HG02981 (cell line): ENCODE measurements at regions not wholly inside any gene's neighbourhood (a gene's known extent, or its start where the extent isn't known, plus 50 kb on each side); places are given as distances from the start of the nearest gene placed in this dataset.
"Not testable (repeated sequence)": the region's sequence is repeated elsewhere in the genome, so short reads cannot be mapped to it uniquely, and the experiment has no call there.

Source experiments
- ATAC-seq: cut with Tn5 transposase; IDR thresholded peaks from one replicate; pipeline ENCODE4 v1.9.1; 2021; ENCODE audit warnings: mild to moderate bottlenecking, moderate library complexity; ENCODE audit not compliant: unreplicated experiment

DNA sequence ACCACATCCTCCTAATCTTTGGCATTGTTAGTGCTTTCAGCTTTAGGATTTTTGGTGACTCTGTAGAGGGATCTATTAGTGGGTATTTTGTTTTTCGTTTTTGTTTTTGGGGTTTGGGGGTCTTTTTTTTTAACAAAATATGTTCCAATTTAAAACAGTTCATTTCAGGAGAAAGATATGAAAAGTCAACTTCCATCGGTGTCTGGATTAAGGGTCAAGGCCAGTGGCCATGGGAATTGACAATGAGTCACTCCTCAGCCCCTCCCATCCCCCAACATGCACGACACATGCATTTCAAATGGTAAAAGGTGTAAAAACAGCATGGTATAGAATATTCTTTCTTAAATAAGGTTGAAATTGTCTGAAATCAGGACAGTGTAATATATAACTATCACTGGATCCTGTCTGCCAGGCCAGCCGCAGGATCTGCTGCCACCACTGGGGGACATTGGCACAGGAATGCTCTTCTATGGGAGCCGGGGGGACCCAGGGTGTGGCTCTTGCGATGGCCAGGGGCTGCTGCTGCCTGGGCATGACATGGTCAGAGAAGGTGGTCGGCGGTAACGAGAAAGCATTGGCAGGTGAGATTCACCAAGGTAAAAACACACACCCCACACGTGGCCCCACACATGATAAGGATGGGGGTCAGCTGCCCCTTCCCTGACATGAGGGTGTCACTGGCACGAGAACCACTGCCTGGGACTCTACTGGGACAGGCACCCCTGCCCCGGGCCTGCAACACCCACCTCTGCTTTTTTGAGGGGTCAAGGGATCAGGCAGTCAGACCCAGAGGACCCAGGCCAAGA, 126.2 kb upstream of the KCTD7 start:
- ATAC-seq = no peak

DNA sequence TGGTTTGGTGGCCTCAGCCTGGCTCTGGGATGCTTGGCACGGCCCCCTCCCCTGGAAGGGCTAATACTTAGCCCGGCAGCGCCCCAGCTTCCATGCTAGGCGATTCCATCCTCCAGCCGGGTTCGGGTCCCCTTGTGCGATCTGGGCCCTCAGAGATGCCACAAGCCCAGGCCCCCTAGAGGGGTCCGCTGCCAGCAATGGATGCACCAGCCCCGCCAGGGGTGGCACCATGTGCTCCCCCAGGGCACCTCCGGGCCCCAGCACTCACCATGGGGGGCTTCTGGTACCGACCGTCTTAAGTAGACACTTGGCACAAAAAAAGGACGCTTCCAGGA, 125.7 kb upstream of the KCTD7 start:
- no peak for ATAC-seq

DNA sequence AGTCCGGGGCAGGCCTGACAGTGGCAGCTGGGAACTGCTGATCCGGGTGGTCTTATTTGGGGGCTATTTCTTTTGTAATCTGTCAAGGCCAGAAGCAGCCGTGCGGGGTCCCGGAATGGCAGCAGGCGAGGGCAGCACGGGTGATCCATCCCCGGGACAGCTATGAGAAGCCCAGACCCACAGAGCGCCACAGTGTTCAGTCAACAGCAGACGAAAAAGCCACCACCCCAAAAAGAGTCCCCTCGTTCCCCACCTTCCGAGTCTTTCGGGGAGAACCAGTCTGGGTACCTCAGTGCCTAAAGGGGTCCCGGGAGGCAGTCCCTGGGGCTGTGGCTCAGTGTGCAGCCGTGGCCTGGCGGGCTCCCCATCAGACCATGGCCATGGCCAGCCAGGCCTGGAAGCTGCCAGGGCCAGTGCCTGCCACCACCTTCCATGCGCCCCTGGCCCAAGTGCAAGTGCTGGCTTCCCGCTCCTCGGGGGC, 125.1 kb upstream of the KCTD7 start:
- no peak for ATAC-seq

DNA sequence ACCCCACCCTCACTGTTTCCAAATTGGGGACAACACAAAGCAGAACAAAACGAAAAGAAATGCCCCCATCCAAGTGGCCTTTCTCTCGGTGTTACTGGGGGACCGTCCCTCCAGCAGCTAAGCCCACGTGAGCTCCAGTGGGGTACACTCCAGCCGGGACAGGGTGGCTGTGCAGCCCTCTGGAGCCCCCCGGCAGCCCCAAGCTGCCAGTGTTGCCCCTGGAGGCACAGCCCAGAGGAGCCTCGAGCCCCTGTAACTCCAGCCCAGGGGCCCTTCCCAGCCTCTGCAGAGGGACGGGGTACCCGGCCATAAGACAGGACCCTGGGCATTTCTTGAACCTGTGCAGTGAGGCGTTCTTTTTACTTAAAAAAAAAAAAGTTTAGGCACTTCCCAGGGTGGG, 124.5 kb upstream of the KCTD7 start:
- ATAC-seq = no peak

GRCh38 chr7:66505009-66505408, 123.7 kb upstream of the KCTD7 start:
- ATAC-seq = no peak

DNA sequence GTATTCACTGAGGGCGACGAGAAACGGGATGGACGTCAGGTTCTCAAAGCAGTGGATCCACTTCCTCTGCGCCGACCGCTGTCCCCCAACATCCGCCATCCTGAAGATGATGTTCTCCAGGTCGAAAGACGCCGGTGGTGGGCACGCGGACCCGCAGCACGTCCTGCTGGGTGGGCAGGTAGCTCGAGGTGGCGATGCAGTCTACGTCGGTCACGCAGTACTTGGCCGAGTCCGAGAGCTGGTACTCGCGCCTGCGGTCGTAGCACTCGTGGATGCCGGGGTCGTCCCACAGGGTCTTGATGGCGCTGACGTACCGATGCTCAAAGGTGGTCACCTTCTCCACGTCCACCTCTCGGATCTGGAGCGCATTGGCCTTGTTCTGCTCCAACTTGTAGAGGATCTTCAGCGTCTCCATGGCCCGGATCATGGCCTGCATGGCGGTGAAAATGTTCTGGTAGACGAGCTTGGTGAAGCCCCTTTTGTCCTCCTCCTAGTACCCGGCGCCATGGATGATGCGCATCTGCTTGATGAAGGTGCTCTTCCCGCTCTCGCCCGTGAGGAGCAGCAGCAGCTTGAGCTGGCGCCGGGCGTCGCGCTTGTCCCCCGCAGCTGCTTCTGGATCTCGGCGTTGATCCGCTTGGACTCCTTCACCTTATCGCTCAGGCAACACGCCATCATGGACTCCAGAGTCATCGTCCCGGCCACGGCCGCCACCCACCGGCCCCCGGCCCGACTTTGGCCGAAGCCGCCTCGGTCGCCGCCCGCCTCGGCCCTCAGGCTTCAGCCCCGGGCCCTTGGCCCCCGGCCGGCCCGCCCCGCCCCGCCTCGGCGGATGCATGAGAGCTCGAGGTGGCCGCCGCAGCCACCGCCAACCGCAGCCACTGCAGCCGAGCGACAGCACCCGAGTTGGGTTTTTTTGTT, 122.9 kb upstream of the KCTD7 start:
- ATAC-seq = no peak

DNA sequence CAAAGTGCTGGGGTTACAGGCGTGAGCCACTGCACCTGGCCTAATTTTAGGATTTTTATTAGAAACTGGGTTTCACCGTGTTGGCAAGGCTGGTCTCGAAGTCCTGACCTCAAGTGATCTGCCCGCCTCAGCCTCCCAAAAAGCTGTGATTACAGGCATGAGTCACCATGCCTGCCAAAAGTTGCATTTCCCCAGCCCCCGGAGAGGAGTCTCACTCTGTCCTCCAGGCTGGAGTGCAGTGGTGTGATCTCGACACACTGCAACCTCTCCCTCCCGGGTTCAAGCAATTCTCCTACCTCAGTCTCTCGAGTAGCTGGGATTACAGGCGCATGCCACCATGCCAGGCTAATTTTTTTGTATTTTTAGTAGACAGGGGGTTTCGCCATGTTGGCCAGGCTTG, 122.0 kb upstream of the KCTD7 start:
- not testable (repeated sequence) for ATAC-seq

DNA sequence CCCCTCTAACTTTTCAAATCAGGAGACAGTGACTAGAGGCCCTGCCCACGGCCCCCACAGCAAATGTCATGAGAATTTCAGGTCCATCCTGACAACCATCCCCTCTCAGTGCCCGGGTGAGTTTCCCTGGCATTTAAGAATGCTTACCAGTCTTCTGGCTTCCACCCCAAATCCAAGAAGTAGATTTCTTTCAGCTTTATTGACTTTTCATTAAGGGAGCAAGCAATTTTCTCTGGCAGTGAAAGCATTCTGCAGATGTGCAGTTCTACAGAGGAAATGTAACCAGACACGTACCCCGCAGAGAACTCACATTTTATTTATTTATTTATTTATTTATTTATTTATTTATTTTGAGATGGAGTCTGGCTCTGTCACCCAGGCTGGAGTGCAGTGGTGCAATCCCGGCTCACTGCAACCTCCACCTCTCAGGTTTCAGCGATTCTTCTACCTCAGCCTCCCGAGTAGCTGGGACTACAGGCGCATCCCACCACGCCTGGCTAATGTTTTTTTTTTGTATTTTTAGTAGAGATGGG, 120.9 kb upstream of the KCTD7 start:
- ATAC-seq = no peak

DNA sequence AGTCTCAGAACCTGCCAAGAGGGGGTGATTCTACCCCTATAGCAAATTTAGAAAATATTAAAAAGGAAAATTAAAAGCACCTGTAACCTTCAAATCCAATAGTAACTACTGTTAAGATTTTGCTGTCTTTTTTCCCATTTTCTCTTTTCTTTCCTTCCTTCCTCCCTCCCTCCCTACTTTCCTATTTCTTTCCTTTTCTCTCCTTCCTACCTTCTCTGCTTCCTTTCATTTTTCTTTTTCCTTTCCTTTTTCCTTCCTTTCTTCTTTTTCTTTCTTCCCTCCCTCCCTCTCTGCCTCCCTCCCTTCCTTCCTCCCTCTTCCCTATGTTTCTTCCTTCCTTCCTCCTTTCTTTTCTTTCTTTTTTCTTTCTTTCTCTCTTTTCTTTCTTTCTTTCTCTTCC, 120.2 kb upstream of the KCTD7 start:
- no peak for ATAC-seq

- no peak for ATAC-seq
Observed at GRCh38 chr7:66514050-66514449, 114.6 kb upstream of the KCTD7 start.

DNA sequence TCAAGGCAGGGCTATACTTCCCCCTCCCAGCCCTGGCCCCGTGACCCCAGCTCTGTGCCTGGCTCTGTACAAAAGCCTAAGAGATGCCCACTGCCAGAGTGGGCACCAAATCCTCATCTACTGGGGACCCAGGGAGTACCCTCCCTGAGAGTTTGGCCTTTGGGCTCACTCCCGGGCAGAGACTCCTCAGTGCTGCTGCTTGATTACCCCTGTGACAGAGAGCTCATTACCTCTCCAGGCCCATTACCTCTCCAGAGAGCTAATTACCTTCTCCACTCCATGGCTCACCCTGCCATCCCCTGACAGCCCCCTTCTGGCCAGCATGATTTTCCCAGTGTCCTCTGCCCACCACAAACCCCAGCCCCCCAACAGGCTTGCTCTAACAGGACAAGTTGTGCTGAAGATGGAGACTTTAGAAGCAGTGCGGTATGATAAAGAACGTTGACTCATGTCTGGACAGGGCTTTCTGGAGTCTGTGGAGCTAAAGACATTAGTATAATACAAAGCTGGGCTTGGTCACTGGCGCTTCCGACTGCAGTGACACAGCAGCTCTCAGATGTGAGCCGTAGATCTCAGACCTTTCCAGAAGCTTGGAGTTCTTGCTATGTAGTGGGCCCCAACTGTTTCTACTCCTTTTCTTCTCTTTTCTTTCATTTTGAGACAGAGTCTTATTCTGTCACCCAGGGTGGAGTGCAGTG, 111.3 kb upstream of the KCTD7 start:
- no peak for ATAC-seq

DNA sequence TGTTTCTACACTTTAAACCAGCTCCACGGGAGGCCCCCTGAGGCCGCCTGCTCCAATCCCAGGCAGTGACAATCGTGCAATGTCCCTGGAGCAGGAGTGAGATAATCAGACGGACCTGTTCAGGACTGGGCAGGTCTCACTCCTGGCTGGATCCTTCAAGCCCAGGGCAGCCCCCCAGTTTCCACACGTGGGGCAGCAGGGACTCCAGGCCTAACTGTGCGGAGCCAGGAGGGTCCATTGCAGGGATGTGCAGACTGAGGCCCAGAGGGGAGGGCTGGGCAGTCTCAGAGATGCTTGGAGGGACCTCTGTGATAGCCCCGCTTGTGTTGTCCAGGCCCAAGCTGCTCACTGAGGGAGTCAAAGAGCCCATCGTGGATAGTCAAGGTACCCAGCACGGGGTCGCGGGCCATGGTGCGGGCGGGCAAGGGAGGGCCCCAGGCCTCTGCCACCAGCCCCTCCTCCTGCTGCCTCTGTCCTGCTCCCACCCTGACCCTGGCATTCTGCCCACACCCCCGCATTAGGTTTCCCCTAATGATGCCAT, 110.5 kb upstream of the KCTD7 start:
- ATAC-seq = no peak

- no peak for ATAC-seq
Observed at GRCh38 chr7:66521675-66522074, 107.0 kb upstream of the KCTD7 start.

DNA sequence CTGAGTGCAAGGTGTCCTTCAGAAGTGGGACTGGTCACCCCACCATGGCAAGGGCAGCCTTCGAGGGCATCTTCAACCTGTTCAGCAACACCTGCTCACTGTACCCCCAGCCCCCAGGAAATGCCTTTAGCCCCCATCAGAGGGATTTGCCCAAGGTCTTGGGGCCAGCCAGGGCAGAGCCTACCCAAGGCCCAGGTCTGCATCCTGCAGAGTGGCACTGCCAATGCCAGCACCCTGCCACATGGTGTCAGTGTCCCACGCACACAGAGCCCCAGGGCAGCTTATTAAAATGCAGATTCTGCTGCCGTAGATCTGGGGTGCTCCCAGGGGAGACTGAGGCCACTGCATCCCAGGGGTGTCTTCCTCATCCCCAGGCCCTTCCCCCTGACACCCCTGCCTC, 106.2 kb upstream of the KCTD7 start:
- ATAC-seq = no peak

DNA sequence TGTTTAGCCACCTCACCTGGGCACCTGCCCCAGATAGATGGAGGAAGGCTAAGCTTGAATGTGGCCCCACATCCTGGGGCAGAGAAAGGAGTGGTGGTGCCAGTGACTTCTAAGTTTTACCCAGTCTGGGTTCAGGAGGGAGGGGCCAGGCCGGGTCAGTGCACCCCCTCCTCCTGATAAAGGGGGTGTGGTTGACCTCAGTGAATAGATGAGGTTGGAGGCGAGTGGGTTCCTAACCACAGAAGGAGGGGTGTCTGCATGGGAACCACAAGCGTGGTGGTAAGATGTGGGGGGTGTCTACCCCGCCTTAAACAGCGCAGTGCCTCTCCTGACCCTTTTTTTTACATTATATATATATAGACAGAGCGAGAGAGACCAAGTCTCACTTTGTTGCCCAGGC, 105.3 kb upstream of the KCTD7 start:
- no peak for ATAC-seq

DNA sequence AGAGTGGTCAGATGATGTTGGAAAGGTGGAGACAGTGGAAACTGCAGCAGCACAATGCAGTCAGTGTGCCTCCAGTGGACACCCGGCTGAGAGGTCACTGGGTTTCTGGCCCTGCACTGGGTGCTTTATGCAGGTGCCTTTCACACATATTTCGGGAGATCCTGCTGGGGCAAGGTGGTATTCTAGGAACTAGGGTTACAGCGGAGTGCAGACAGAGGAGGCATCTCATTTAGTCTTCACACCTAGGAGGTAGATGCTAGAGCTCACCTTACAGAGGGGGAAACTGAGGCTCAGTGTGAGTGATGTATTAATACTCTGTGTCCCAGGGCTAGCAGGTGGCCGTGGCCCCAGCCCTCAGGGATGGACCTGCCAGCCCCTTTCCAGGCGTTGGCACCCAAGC, 103.9 kb upstream of the KCTD7 start:
- no peak for ATAC-seq

DNA sequence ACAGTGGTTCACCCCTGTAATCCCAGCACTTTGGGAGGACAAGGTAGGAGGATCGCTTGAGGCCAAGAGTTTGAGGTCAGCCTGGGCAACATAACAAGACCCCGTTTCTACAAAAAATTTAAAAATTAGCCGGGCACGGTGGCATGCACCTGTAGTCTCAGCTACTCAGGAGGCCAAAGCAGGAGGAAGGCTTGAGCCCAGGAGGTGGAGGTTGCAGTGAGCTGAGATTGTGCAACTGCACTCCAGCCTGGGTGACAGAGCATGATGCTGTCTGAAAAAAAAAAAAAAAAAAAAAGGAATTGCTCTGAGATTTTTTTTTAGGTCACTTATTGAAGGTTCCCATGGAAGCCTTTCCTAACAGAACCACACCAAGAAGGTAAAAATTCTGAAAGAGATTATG, 101.9 kb upstream of the KCTD7 start:
- ATAC-seq = not testable (repeated sequence)

DNA sequence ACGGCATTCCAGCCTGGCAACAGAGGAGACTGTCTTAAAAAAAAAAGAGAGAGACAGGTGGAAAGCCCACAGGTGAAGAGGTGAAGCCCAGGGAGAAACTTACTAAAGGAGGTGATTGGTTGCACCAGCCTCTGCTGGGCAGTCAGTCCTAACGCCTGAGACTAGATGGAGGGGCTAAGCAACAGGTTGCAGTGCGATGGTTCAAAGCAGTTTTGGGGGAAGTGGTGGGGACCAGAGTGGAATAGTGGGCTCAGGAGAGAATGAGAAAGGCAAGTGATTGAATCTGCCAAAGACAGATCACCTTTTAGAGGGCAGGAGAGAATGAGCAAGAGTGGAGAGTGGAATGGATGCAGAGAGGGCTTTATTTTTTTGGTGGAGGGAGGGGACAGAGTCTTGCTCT, 100.0 kb upstream of the KCTD7 start:
- no peak for ATAC-seq

GRCh38 chr7:66529883-66530610, 98.6 kb upstream of the KCTD7 start:
- ATAC-seq = no peak
